Neuron (in vitro differentiated cells): ENCODE measurements at regions not wholly inside any gene's neighbourhood (a gene's known extent, or its start where the extent isn't known, plus 50 kb on each side); places are given as distances from the start of the nearest gene placed in this dataset.

Experiments
- H2AFZ ChIP-seq: one replicate; pipeline ENCODE4 v1.6.1; 2013; ENCODE audit warnings: low read depth, mild to moderate bottlenecking, inconsistent platforms, low read length, moderate library complexity
- H3K27me3 ChIP-seq: one replicate; pipeline ENCODE4 v1.6.1; 2013; ENCODE audit warnings: low read length; ENCODE audit not compliant: insufficient read depth
- H3K36me3 ChIP-seq: one replicate; pipeline ENCODE4 v1.6.1; 2013; ENCODE audit warnings: low read length; ENCODE audit not compliant: insufficient read depth
- H3K4me1 ChIP-seq: one replicate; pipeline ENCODE4 v1.6.1; 2013; ENCODE audit warnings: low read length; ENCODE audit not compliant: insufficient read depth
- H3K4me3 ChIP-seq: 2 replicates; pipeline ENCODE4 v1.5.1; 2013; ENCODE audit warnings: mild to moderate bottlenecking, low read length, moderate library complexity
- H3K9me3 ChIP-seq: one replicate; pipeline ENCODE4 v1.6.1; 2013; ENCODE audit warnings: low read length

GRCh38 chr1:82441402-82441801, 640.7 kb downstream of the ADGRL2 start:
- no peak overlapping the region for H3K4me3 ChIP-seq
- no peaks in the 10 kb centered on the region for H3K9me3 ChIP-seq
- no peaks in the 10 kb centered on the region for H3K27me3 ChIP-seq
- H2AFZ ChIP-seq: no peak overlapping the region
- H3K4me1 ChIP-seq: no peaks in the 10 kb centered on the region
- no peaks in the 10 kb centered on the region for H3K36me3 ChIP-seq

GRCh38 chr1:82423174-82423815, 622.6 kb downstream of the ADGRL2 start:
- no peaks in the 10 kb centered on the region for H3K36me3 ChIP-seq
- no peaks in the 10 kb centered on the region for H3K27me3 ChIP-seq
- H2AFZ ChIP-seq: no peak overlapping the region
- H3K4me3 ChIP-seq: no peak overlapping the region
- no peaks in the 10 kb centered on the region for H3K9me3 ChIP-seq
- H3K4me1 ChIP-seq: no peaks in the 10 kb centered on the region

- Histone ChIP-seq H3K4me1 (no peaks in the 10 kb centered on the region), H3K4me3 (no peak overlapping the region), H2AFZ (no peak overlapping the region), H3K36me3 (no peaks in the 10 kb centered on the region), H3K27me3 (no peaks in the 10 kb centered on the region), H3K9me3 (no peaks in the 10 kb centered on the region)
Measured at GRCh38 chr1:82421782-82422181, 621.0 kb downstream of the ADGRL2 start.

DNA sequence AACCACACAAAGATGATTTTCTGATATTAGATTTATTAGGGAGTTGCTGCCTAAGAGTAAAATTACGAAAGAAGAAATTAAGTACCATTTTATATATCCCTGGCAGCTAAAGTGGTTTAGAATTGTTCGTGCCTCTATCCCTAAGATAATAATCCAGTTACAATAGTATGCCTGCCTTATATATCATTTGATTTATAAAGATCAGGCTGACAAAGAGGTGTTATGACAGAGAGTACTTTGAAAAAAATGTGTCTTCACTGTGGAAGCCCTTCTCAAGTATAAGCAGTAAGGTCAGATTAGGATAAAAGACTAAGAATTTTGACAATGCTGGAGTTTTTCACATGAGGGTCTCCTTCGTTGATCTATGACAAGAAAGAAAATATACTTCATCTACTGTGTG, 619.9 kb downstream of the ADGRL2 start:
- H3K36me3 ChIP-seq: no peaks in the 10 kb centered on the region
- no peaks in the 10 kb centered on the region for H3K27me3 ChIP-seq
- H3K9me3 ChIP-seq: no peaks in the 10 kb centered on the region
- H3K4me1 ChIP-seq: no peaks in the 10 kb centered on the region
- peak overlapping the region; percentile 34 for H2AFZ ChIP-seq
- no peak overlapping the region for H3K4me3 ChIP-seq

- Histone ChIP-seq H3K4me3 (no peak overlapping the region), H3K9me3 (no peaks in the 10 kb centered on the region), H2AFZ (no peak overlapping the region), H3K27me3 (no peaks in the 10 kb centered on the region), H3K36me3 (no peaks in the 10 kb centered on the region), H3K4me1 (peaks cover 8% of the 10 kb centered on the region)
Measured at GRCh38 chr1:82411605-82412004, 610.9 kb downstream of the ADGRL2 start.

DNA sequence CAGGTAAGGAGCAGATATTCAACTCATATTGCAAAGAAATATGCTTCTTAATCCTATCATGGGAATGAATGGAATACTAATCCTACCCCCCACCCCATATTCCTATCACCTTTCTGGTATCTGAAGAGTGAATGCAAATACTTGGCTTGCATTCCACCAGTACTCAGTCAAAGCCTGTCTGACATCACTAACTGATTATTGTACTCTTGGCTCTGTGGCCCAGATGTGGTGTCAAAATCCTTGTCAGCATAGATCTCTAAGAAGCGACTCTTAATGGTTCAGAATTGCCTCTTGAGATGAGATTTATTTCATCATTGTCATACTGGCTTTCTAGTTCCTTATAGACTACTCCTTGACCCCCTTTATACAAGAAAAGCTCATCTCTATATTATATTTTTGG, 604.6 kb downstream of the ADGRL2 start:
- H2AFZ ChIP-seq: no peak overlapping the region
- no peaks in the 10 kb centered on the region for H3K27me3 ChIP-seq
- peaks cover 9% of the 10 kb centered on the region for H3K4me1 ChIP-seq
- H3K36me3 ChIP-seq: no peaks in the 10 kb centered on the region
- H3K4me3 ChIP-seq: no peak overlapping the region
- H3K9me3 ChIP-seq: no peaks in the 10 kb centered on the region

- peaks cover 9% of the 10 kb centered on the region for H3K4me1 ChIP-seq
- no peak overlapping the region for H2AFZ ChIP-seq
- H3K27me3 ChIP-seq: no peaks in the 10 kb centered on the region
- H3K36me3 ChIP-seq: no peaks in the 10 kb centered on the region
- H3K4me3 ChIP-seq: no peak overlapping the region
- H3K9me3 ChIP-seq: no peaks in the 10 kb centered on the region
Measured at GRCh38 chr1:82401116-82401515, 600.4 kb downstream of the ADGRL2 start.

DNA sequence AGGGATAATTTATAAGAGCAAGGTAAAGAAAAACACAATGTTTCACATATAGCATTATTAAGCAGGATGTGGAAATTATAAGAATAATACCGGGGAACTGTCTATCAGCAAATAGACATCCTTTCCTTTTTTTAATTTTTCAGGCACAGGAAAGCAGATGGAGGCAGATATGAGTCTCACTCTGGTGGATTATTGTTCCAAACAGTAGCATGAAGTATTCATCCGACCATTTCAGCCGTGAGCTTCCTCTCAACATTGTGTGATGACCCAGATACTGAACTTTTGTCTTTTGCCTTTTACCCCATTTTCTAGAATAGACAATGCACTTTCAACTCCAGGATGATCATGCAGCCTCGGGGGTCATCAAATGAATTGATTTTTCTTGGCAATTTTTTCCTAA, 599.8 kb downstream of the ADGRL2 start:
- H3K9me3 ChIP-seq: no peaks in the 10 kb centered on the region
- no peaks in the 10 kb centered on the region for H3K36me3 ChIP-seq
- no peak overlapping the region for H3K4me3 ChIP-seq
- H2AFZ ChIP-seq: no peak overlapping the region
- H3K27me3 ChIP-seq: no peaks in the 10 kb centered on the region
- peaks cover 9% of the 10 kb centered on the region for H3K4me1 ChIP-seq

DNA sequence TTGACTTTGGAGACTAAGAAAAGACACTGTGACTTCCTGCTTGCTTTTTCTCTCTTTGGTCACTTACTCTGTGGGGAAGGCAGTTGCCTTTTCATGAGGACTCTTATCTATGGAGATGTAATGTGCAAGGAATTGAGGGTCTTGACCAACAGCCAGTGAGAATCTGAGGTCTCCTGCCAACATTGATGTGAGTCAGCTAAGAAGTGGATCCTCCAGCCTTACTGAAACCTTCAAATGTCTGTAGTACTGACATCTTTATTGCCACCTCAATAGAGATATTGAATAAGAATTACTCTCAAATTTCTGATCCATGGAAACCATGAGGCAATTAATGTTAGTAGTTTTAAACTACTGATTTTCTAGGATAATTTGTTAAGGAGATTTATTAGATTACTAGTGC, 598.4 kb downstream of the ADGRL2 start:
- Histone ChIP-seq H3K9me3 (no peaks in the 10 kb centered on the region), H2AFZ (no peak overlapping the region), H3K36me3 (no peaks in the 10 kb centered on the region), H3K4me3 (no peak overlapping the region), H3K27me3 (no peaks in the 10 kb centered on the region), H3K4me1 (peaks cover 9% of the 10 kb centered on the region)

DNA sequence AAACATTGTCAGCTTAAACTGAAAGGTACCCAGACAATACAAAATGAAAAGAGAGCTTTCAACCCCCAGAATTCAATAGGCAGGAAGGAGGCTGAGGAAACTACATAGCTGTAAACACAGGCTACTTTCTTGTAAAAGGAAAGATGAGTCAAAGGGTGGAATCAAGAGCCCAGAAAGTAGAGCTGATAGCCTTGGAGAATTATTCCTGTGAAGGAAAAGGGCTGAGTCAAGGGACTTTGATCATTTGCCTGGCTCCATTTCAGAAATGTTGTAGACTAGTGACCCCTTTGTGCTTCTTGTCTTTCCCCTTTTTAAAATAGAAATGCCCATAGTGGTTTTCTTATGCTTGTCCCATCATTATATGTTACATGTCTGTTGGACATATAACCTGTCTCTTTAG, 597.6 kb downstream of the ADGRL2 start:
- H2AFZ ChIP-seq: no peak overlapping the region
- H3K4me3 ChIP-seq: no peak overlapping the region
- no peaks in the 10 kb centered on the region for H3K9me3 ChIP-seq
- H3K4me1 ChIP-seq: peaks cover 13% of the 10 kb centered on the region
- H3K27me3 ChIP-seq: no peaks in the 10 kb centered on the region
- H3K36me3 ChIP-seq: no peaks in the 10 kb centered on the region

DNA sequence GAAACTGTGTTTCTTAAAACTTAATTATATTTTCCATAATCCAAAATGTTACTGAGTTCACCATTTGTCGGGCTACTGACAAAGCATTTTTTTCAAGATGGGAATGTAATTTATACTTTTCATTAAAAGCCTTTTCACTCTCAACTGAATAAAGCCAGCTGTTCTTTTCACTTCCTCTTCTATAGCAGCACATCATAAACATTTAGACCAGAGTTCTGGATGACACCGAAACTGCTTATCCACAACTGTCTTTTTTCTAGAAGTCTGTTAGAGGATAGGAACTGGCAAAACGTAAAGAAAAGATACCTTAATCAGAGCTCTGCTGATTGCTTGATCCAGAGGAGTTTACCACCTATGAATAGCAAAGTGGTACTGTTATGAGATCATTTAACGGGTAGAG, 594.7 kb downstream of the ADGRL2 start:
- no peaks in the 10 kb centered on the region for H3K9me3 ChIP-seq
- H3K4me1 ChIP-seq: peaks cover 11% of the 10 kb centered on the region
- H3K27me3 ChIP-seq: no peaks in the 10 kb centered on the region
- no peak overlapping the region for H3K4me3 ChIP-seq
- H2AFZ ChIP-seq: peak overlapping the region; percentile 17
- H3K36me3 ChIP-seq: no peaks in the 10 kb centered on the region

GRCh38 chr1:82392946-82393345, 592.2 kb downstream of the ADGRL2 start:
- H3K4me3 ChIP-seq: no peak overlapping the region
- H2AFZ ChIP-seq: no peak overlapping the region
- no peaks in the 10 kb centered on the region for H3K9me3 ChIP-seq
- H3K36me3 ChIP-seq: no peaks in the 10 kb centered on the region
- peaks cover 17% of the 10 kb centered on the region for H3K4me1 ChIP-seq
- no peaks in the 10 kb centered on the region for H3K27me3 ChIP-seq

DNA sequence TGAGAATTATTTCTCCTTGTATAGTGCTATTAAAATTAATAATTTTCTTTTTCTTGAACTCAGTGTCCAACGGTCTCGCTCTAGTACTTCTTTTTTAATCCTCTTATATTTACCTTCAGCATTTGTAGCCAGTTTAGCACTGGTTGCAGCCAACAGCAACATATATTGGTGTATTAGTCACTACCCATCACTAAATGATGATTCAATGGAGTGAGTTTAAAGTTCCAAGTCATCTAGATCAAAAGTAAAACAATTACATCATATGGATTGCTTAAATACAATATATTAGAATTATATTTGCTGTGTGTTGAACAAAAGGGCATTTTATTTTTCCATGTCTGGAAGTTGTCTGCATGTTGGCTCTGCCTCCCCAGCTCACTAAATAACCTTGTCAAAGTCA, 591.8 kb downstream of the ADGRL2 start:
- H3K9me3 ChIP-seq: no peaks in the 10 kb centered on the region
- no peak overlapping the region for H2AFZ ChIP-seq
- H3K27me3 ChIP-seq: no peaks in the 10 kb centered on the region
- H3K4me3 ChIP-seq: no peak overlapping the region
- peaks cover 20% of the 10 kb centered on the region for H3K4me1 ChIP-seq
- H3K36me3 ChIP-seq: no peaks in the 10 kb centered on the region

- H3K9me3 ChIP-seq: no peaks in the 10 kb centered on the region
- H3K4me1 ChIP-seq: peaks cover 20% of the 10 kb centered on the region
- no peak overlapping the region for H3K4me3 ChIP-seq
- no peak overlapping the region for H2AFZ ChIP-seq
- H3K36me3 ChIP-seq: no peaks in the 10 kb centered on the region
- no peaks in the 10 kb centered on the region for H3K27me3 ChIP-seq
Measured at GRCh38 chr1:82391712-82392111, 591.0 kb downstream of the ADGRL2 start.
